ENCODE measurements at regions not wholly inside any gene's neighbourhood (a gene's known extent, or its start where the extent isn't known, plus 50 kb on each side); places are given as distances from the start of the nearest gene placed in this dataset.
"Not testable (repeated sequence)": the region's sequence is repeated elsewhere in the genome, so short reads cannot be mapped to it uniquely, and the experiment has no call there.

GRCh38 chr3:110362751-110363150 lies 708.9 kb upstream of the NECTIN3 start:
- DNase-seq (ENCODE audit: low read depth) = no peak
- in situ Hi-C loops (cut with HindIII; ENCODE audit: low pct_unique_long_range_greater_than_20kb, low sequenced_read_pairs) = no loop called here

GRCh38 chr3:110367289-110367688 lies 704.3 kb upstream of the NECTIN3 start:
- in situ Hi-C loops (cut with HindIII; ENCODE audit: low pct_unique_long_range_greater_than_20kb, low sequenced_read_pairs); DNase-seq (ENCODE audit: low read depth): not testable (repeated sequence)

- in situ Hi-C loops (cut with HindIII; ENCODE audit: low pct_unique_long_range_greater_than_20kb, low sequenced_read_pairs) = no loop called here
- no peak for DNase-seq (ENCODE audit: low read depth)
Measured at GRCh38 chr3:110375751-110376518, 695.7 kb upstream of the NECTIN3 start.

GRCh38 chr3:110378481-110378880 lies 693.1 kb upstream of the NECTIN3 start:
- in situ Hi-C loops (cut with HindIII; ENCODE audit: low pct_unique_long_range_greater_than_20kb, low sequenced_read_pairs) = no loop called here

GRCh38 chr3:110381992-110382391 lies 689.6 kb upstream of the NECTIN3 start:
- peak; percentile 16 for DNase-seq (ENCODE audit: low read depth)
- in situ Hi-C loops (cut with HindIII; ENCODE audit: low pct_unique_long_range_greater_than_20kb, low sequenced_read_pairs) = no loop called here

More at GRCh38 chr3:110378481-110378880, 693.1 kb upstream of the NECTIN3 start:
- no peak for DNase-seq (ENCODE audit: low read depth)

GRCh38 chr3:110383356-110383755 lies 688.3 kb upstream of the NECTIN3 start:
- DNase-seq (ENCODE audit: low read depth) = no peak
- in situ Hi-C loops (cut with HindIII; ENCODE audit: low pct_unique_long_range_greater_than_20kb, low sequenced_read_pairs) = no loop called here

- no peak for DNase-seq (ENCODE audit: low read depth)
- in situ Hi-C loops (cut with HindIII; ENCODE audit: low pct_unique_long_range_greater_than_20kb, low sequenced_read_pairs) = no loop called here
Measured at GRCh38 chr3:110384601-110385000, 687.0 kb upstream of the NECTIN3 start.

- no peak for DNase-seq (ENCODE audit: low read depth)
- in situ Hi-C loops (cut with HindIII; ENCODE audit: low pct_unique_long_range_greater_than_20kb, low sequenced_read_pairs) = no loop called here
Measured at GRCh38 chr3:110389005-110389404, 682.6 kb upstream of the NECTIN3 start.

GRCh38 chr3:110390372-110390771 lies 681.2 kb upstream of the NECTIN3 start:
- in situ Hi-C loops (cut with HindIII; ENCODE audit: low pct_unique_long_range_greater_than_20kb, low sequenced_read_pairs) = no loop called here
- no peak for DNase-seq (ENCODE audit: low read depth)

GRCh38 chr3:110391042-110391441 lies 680.6 kb upstream of the NECTIN3 start:
- in situ Hi-C loops (cut with HindIII; ENCODE audit: low pct_unique_long_range_greater_than_20kb, low sequenced_read_pairs) = no loop called here
- DNase-seq (ENCODE audit: low read depth) = no peak

- in situ Hi-C loops (cut with HindIII; ENCODE audit: low pct_unique_long_range_greater_than_20kb, low sequenced_read_pairs) = no loop called here
- DNase-seq (ENCODE audit: low read depth) = no peak
Measured at GRCh38 chr3:110391640-110392395, 679.8 kb upstream of the NECTIN3 start.

GRCh38 chr3:110393941-110394340 lies 677.7 kb upstream of the NECTIN3 start:
- DNase-seq (ENCODE audit: low read depth) = no peak
- in situ Hi-C loops (cut with HindIII; ENCODE audit: low pct_unique_long_range_greater_than_20kb, low sequenced_read_pairs) = no loop called here

GRCh38 chr3:110397115-110397514 lies 674.5 kb upstream of the NECTIN3 start:
- in situ Hi-C loops (cut with HindIII; ENCODE audit: low pct_unique_long_range_greater_than_20kb, low sequenced_read_pairs) = no loop called here
- DNase-seq (ENCODE audit: low read depth) = no peak

- no peak for DNase-seq (ENCODE audit: low read depth)
- in situ Hi-C loops (cut with HindIII; ENCODE audit: low pct_unique_long_range_greater_than_20kb, low sequenced_read_pairs) = no loop called here
Measured at GRCh38 chr3:110400315-110400714, 671.3 kb upstream of the NECTIN3 start.

GRCh38 chr3:110405830-110406585 lies 665.6 kb upstream of the NECTIN3 start:
- in situ Hi-C loops (cut with HindIII; ENCODE audit: low pct_unique_long_range_greater_than_20kb, low sequenced_read_pairs) = no loop called here
- DNase-seq (ENCODE audit: low read depth) = no peak

GRCh38 chr3:110413266-110413665 lies 658.4 kb upstream of the NECTIN3 start:
- in situ Hi-C loops (cut with HindIII; ENCODE audit: low pct_unique_long_range_greater_than_20kb, low sequenced_read_pairs) = no loop called here
- no peak for DNase-seq (ENCODE audit: low read depth)

- in situ Hi-C loops (cut with HindIII; ENCODE audit: low pct_unique_long_range_greater_than_20kb, low sequenced_read_pairs) = no loop called here
- no peak for DNase-seq (ENCODE audit: low read depth)
Measured at GRCh38 chr3:110413807-110414748, 657.5 kb upstream of the NECTIN3 start.

- in situ Hi-C loops (cut with HindIII; ENCODE audit: low pct_unique_long_range_greater_than_20kb, low sequenced_read_pairs) = no loop called here
- peak; percentile 14 for DNase-seq (ENCODE audit: low read depth)
Measured at GRCh38 chr3:110414855-110415254, 656.8 kb upstream of the NECTIN3 start.

Measured in Caki2 (cell line).